ENCODE measurements at regions not wholly inside any gene's neighbourhood (a gene's known extent, or its start where the extent isn't known, plus 50 kb on each side); places are given as distances from the start of the nearest gene placed in this dataset.

GRCh38 chr20:60882836-60883235, 369.2 kb upstream of the CDH4 start:
- no peak for TF ChIP-seq CTCF (conservative IDR thresholded peaks at IDR 0.05; ENCODE audit: low read depth, low read length)
- no peak for TF ChIP-seq EZH2phosphoT487 (IDR thresholded peaks at IDR 0.05; ENCODE audit: borderline replicate concordance, low read length)
